Stomach (tissue), 4 donors: ENCODE measurements at regions not wholly inside any gene's neighbourhood (a gene's known extent, or its start where the extent isn't known, plus 50 kb on each side); places are given as distances from the start of the nearest gene placed in this dataset.

Source experiments
- CTCF ChIP-seq, 7 experiments: fragments of 450-650 bp in 4 of 7; fragments of 200-600 bp in 3 of 7; sonication (generic) in 3 of 7; IDR thresholded peaks; one replicate each; pipeline ENCODE4 v1.5.1; 2016 to 2019; ENCODE audit warnings: antibody characterized with exemption in 7 of 7, control low read depth in 2 of 7, mild to moderate bottlenecking in 1 of 7
- EP300 ChIP-seq: sonication (generic); formaldehyde crosslinking; IDR thresholded peaks from one replicate; pipeline ENCODE4 v1.6.1; 2017; ENCODE audit warnings: antibody characterized with exemption
- POLR2A ChIP-seq, 4 donors: fragments of 450-650 bp; IDR thresholded peaks; one replicate each; pipeline ENCODE4 v1.6.1; 2016; ENCODE audit warnings: antibody characterized with exemption in 4 of 4, control low read depth in 2 of 4, mild to moderate bottlenecking in 1 of 4, moderate library complexity in 1 of 4
- POLR2AphosphoS5 ChIP-seq, 3 donors: sonication (generic); formaldehyde crosslinking; IDR thresholded peaks; one replicate each; pipeline ENCODE4 v1.6.1; 2016; ENCODE audit warnings: antibody characterized with exemption in 3 of 3

- TF ChIP-seq CTCF (IDR thresholded peaks at IDR 0.05) (no peak), POLR2A (IDR thresholded peaks at IDR 0.05) (no peak), EP300 (no peak), POLR2AphosphoS5 (IDR thresholded peaks at IDR 0.05) (no peak)
Observed at GRCh38 chr12:91918431-91918830, 227.2 kb downstream of the BTG1 start.
